Peyer's patch (tissue), 4 donors: ENCODE measurements at regions not wholly inside any gene's neighbourhood (a gene's known extent, or its start where the extent isn't known, plus 50 kb on each side); places are given as distances from the start of the nearest gene placed in this dataset.

Experiments
- DNase-seq, 3 donors: peaks; one replicate each; pipeline ENCODE4 v3.0.0-alpha.2; 2017 to 2019
- H3K27ac ChIP-seq, 4 donors: fragments of 200-600 bp; sonication (generic); one replicate each; pipeline ENCODE4 v1.5.1; 2016 to 2019
- H3K27me3 ChIP-seq, 2 donors: fragments of 200-600 bp; sonication (generic); one replicate each; pipeline ENCODE4 v1.5.1; 2019
- H3K36me3 ChIP-seq, 3 donors: fragments of 200-600 bp; sonication (generic); one replicate each; pipeline ENCODE4 v1.5.1; 2016 to 2019
- H3K4me1 ChIP-seq, 4 donors: fragments of 200-600 bp; sonication (generic); one replicate each; pipeline ENCODE4 v1.5.1; 2016 to 2019
- H3K4me3 ChIP-seq, 4 donors: fragments of 200-600 bp; sonication (generic); 1 replicate in 3 of 4; 2 replicates in 1 of 4; pipeline ENCODE4 v1.5.1; 2016 to 2019; ENCODE audit warnings: mild to moderate bottlenecking in 1 of 4
- H3K9me3 ChIP-seq, 4 donors: fragments of 200-600 bp; sonication (generic); one replicate each; pipeline ENCODE4 v1.5.1; 2016 to 2019; ENCODE audit warnings: mild to moderate bottlenecking in 1 of 4
- CTCF ChIP-seq, 6 experiments: fragments of 450-650 bp in 4 of 6; fragments of 200-600 bp in 2 of 6; sonication (generic) in 1 of 6; IDR thresholded peaks; one replicate each; pipeline ENCODE4 v1.5.1; 2017 to 2019; ENCODE audit warnings: antibody characterized with exemption in 6 of 6, mild to moderate bottlenecking in 3 of 6, moderate library complexity in 1 of 6
- POLR2A ChIP-seq, 2 donors: fragments of 450-650 bp; IDR thresholded peaks; one replicate each; pipeline ENCODE4 v1.5.1; 2017; ENCODE audit warnings: antibody characterized with exemption in 2 of 2, mild to moderate bottlenecking in 2 of 2, moderate library complexity in 2 of 2

GRCh38 chr1:177488722-177489121, 318.0 kb downstream of the BRINP2 start:
- no peaks in the 10 kb centered on the region for H3K9me3 ChIP-seq
- no peak for DNase-seq
- no peaks in the 10 kb centered on the region for H3K4me1 ChIP-seq
- no peaks in the 10 kb centered on the region for H3K36me3 ChIP-seq
- TF ChIP-seq POLR2A (IDR thresholded peaks at IDR 0.05) (no peak), CTCF (IDR thresholded peaks at IDR 0.05) (no peak)
- no peaks in the 10 kb centered on the region for H3K27me3 ChIP-seq
- H3K27ac ChIP-seq: no peak overlapping the region
- no peak overlapping the region for H3K4me3 ChIP-seq

GRCh38 chr1:177487481-177487880, 316.7 kb downstream of the BRINP2 start:
- Histone ChIP-seq H3K4me3 (no peak overlapping the region), H3K36me3 (no peaks in the 10 kb centered on the region), H3K27ac (no peak overlapping the region), H3K9me3 (no peaks in the 10 kb centered on the region), H3K4me1 (no peaks in the 10 kb centered on the region), H3K27me3 (no peaks in the 10 kb centered on the region)
- TF ChIP-seq CTCF (IDR thresholded peaks at IDR 0.05) (no peak), POLR2A (IDR thresholded peaks at IDR 0.05) (no peak)
- no peak for DNase-seq

- no peaks in the 10 kb centered on the region for H3K9me3 ChIP-seq
- H3K27ac ChIP-seq: no peak overlapping the region
- no peaks in the 10 kb centered on the region for H3K4me1 ChIP-seq
- no peak for DNase-seq
- TF ChIP-seq CTCF (IDR thresholded peaks at IDR 0.05): no peak
- TF ChIP-seq POLR2A (IDR thresholded peaks at IDR 0.05): no peak
- H3K36me3 ChIP-seq: no peaks in the 10 kb centered on the region
- no peaks in the 10 kb centered on the region for H3K27me3 ChIP-seq
- H3K4me3 ChIP-seq: no peak overlapping the region
These were observed 310.1 kb downstream of the BRINP2 start for GRCh38 chr1:177480741-177481305.

GRCh38 chr1:177479600-177479999, 308.8 kb downstream of the BRINP2 start:
- H3K27ac ChIP-seq: no peak overlapping the region
- H3K27me3 ChIP-seq: no peaks in the 10 kb centered on the region
- no peaks in the 10 kb centered on the region for H3K9me3 ChIP-seq
- TF ChIP-seq CTCF (IDR thresholded peaks at IDR 0.05): no peak
- no peaks in the 10 kb centered on the region for H3K36me3 ChIP-seq
- no peaks in the 10 kb centered on the region for H3K4me1 ChIP-seq
- no peak for DNase-seq
- H3K4me3 ChIP-seq: no peak overlapping the region

GRCh38 chr1:177476676-177477075, 305.9 kb downstream of the BRINP2 start:
- Histone ChIP-seq H3K27me3 (no peaks in the 10 kb centered on the region), H3K27ac (no peak overlapping the region), H3K9me3 (no peaks in the 10 kb centered on the region), H3K36me3 (no peaks in the 10 kb centered on the region), H3K4me3 (no peak overlapping the region), H3K4me1 (no peaks in the 10 kb centered on the region)
- TF ChIP-seq CTCF (IDR thresholded peaks at IDR 0.05) (no peak), POLR2A (IDR thresholded peaks at IDR 0.05) (no peak)
- DNase-seq: no peak

- TF ChIP-seq CTCF (IDR thresholded peaks at IDR 0.05) (no peak), POLR2A (IDR thresholded peaks at IDR 0.05) (no peak)
- Histone ChIP-seq H3K27ac (no peak overlapping the region), H3K9me3 (no peaks in the 10 kb centered on the region), H3K4me1 (no peaks in the 10 kb centered on the region), H3K4me3 (no peak overlapping the region), H3K27me3 (no peaks in the 10 kb centered on the region), H3K36me3 (no peaks in the 10 kb centered on the region)
- no peak for DNase-seq
These were observed 301.8 kb downstream of the BRINP2 start for GRCh38 chr1:177472567-177472966.
